GM12878 (cell line): ENCODE measurements at regions not wholly inside any gene's neighbourhood (a gene's known extent, or its start where the extent isn't known, plus 50 kb on each side); places are given as distances from the start of the nearest gene placed in this dataset.

ENCODE experiments used
- FOS ChIP-seq: IDR thresholded peaks from 3 replicates; pipeline ENCODE4 v1.6.1; 2011; ENCODE audit warnings: borderline replicate concordance; ENCODE audit not compliant: insufficient read length; ENCODE audit errors: extremely low read depth
- NR2C2 ChIP-seq: IDR thresholded peaks from 2 replicates; pipeline ENCODE4 v1.6.1; 2011; ENCODE audit warnings: borderline replicate concordance, low read depth; ENCODE audit not compliant: control insufficient read depth, insufficient read length
- RAD21 ChIP-seq: IDR thresholded peaks from 2 replicates; pipeline ENCODE4 v1.6.1; 2011; ENCODE audit warnings: mild to moderate bottlenecking, low read depth, low read length, moderate library complexity; ENCODE audit not compliant: insufficient read depth
- RAD51 ChIP-seq: fragments of 450-650 bp; IDR thresholded peaks from 2 replicates; pipeline ENCODE4 v1.6.1; 2016; ENCODE audit warnings: moderate library complexity, mild to moderate bottlenecking, inconsistent platforms
- SMARCA5 ChIP-seq: fragments of 450-650 bp; IDR thresholded peaks from 2 replicates; pipeline ENCODE4 v1.6.1; 2017; ENCODE audit warnings: mild to moderate bottlenecking
- SP1 ChIP-seq: IDR thresholded peaks from one replicate; pipeline ENCODE4 v1.6.1; 2011; ENCODE audit warnings: low read depth, low read length
- ZSCAN29 ChIP-seq: fragments of 450-650 bp; IDR thresholded peaks from 2 replicates; pipeline ENCODE4 v1.6.1; 2017; ENCODE audit warnings: mild to moderate bottlenecking, moderate library complexity
- TF ChIP-seq, protein P1 (sequence below): fragments of 450-650 bp; formaldehyde crosslinking; IDR thresholded peaks from 2 replicates; pipeline ENCODE4 v1.4.0; 2020; ENCODE audit warnings: mild to moderate bottlenecking, moderate library complexity
- TF ChIP-seq, protein P2 (sequence below): fragments of 450-650 bp; IDR thresholded peaks from 2 replicates; pipeline ENCODE4 v1.6.1; 2017; ENCODE audit warnings: mild to moderate bottlenecking, moderate library complexity
- TF ChIP-seq, protein P3 (sequence below): IDR thresholded peaks from 2 replicates; pipeline ENCODE4 v1.6.1; 2012; ENCODE audit warnings: low read depth, low read length, improper control_type of control experiment

DNA sequence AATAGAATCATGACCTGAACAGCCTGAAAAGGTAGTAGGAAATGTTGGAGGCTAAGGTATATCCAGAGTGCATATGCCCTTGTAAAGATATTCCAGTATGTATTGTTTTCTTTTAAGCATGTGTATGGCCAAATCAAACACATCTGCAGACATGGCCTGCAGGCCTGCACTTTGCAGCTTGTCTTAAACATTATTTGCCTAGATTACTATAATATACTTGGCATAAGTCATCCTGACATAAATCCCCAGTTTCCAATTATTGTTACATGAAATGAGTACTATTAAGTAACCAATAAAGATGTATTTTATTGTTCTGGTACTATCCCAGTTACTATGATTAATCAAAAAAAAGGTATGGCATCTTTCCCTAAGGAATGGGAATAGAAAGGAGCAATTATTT is 169.1 kb upstream of the PTBP2 start (continued):
- TF ChIP-seq, protein P1, sequence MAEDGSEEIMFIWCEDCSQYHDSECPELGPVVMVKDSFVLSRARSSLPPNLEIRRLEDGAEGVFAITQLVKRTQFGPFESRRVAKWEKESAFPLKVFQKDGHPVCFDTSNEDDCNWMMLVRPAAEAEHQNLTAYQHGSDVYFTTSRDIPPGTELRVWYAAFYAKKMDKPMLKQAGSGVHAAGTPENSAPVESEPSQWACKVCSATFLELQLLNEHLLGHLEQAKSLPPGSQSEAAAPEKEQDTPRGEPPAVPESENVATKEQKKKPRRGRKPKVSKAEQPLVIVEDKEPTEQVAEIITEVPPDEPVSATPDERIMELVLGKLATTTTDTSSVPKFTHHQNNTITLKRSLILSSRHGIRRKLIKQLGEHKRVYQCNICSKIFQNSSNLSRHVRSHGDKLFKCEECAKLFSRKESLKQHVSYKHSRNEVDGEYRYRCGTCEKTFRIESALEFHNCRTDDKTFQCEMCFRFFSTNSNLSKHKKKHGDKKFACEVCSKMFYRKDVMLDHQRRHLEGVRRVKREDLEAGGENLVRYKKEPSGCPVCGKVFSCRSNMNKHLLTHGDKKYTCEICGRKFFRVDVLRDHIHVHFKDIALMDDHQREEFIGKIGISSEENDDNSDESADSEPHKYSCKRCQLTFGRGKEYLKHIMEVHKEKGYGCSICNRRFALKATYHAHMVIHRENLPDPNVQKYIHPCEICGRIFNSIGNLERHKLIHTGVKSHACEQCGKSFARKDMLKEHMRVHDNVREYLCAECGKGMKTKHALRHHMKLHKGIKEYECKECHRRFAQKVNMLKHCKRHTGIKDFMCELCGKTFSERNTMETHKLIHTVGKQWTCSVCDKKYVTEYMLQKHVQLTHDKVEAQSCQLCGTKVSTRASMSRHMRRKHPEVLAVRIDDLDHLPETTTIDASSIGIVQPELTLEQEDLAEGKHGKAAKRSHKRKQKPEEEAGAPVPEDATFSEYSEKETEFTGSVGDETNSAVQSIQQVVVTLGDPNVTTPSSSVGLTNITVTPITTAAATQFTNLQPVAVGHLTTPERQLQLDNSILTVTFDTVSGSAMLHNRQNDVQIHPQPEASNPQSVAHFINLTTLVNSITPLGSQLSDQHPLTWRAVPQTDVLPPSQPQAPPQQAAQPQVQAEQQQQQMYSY (CRISPR knock-in tag) = no peak
- TF ChIP-seq ZSCAN29 = no peak
- TF ChIP-seq SP1 = no peak
- TF ChIP-seq, protein P2, sequence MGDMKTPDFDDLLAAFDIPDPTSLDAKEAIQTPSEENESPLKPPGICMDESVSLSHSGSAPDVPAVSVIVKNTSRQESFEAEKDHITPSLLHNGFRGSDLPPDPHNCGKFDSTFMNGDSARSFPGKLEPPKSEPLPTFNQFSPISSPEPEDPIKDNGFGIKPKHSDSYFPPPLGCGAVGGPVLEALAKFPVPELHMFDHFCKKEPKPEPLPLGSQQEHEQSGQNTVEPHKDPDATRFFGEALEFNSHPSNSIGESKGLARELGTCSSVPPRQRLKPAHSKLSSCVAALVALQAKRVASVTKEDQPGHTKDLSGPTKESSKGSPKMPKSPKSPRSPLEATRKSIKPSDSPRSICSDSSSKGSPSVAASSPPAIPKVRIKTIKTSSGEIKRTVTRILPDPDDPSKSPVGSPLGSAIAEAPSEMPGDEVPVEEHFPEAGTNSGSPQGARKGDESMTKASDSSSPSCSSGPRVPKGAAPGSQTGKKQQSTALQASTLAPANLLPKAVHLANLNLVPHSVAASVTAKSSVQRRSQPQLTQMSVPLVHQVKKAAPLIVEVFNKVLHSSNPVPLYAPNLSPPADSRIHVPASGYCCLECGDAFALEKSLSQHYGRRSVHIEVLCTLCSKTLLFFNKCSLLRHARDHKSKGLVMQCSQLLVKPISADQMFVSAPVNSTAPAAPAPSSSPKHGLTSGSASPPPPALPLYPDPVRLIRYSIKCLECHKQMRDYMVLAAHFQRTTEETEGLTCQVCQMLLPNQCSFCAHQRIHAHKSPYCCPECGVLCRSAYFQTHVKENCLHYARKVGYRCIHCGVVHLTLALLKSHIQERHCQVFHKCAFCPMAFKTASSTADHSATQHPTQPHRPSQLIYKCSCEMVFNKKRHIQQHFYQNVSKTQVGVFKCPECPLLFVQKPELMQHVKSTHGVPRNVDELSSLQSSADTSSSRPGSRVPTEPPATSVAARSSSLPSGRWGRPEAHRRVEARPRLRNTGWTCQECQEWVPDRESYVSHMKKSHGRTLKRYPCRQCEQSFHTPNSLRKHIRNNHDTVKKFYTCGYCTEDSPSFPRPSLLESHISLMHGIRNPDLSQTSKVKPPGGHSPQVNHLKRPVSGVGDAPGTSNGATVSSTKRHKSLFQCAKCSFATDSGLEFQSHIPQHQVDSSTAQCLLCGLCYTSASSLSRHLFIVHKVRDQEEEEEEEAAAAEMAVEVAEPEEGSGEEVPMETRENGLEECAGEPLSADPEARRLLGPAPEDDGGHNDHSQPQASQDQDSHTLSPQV = no peak
- TF ChIP-seq, protein P3, sequence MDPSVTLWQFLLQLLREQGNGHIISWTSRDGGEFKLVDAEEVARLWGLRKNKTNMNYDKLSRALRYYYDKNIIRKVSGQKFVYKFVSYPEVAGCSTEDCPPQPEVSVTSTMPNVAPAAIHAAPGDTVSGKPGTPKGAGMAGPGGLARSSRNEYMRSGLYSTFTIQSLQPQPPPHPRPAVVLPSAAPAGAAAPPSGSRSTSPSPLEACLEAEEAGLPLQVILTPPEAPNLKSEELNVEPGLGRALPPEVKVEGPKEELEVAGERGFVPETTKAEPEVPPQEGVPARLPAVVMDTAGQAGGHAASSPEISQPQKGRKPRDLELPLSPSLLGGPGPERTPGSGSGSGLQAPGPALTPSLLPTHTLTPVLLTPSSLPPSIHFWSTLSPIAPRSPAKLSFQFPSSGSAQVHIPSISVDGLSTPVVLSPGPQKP = no peak
- TF ChIP-seq RAD21 = no peak
- TF ChIP-seq FOS = no peak
- no peak for TF ChIP-seq RAD51
- TF ChIP-seq NR2C2 = no peak
- TF ChIP-seq SMARCA5 = no peak
- TF ChIP-seq, all 136 proteins: peak for 0
